H1 (cell line): ENCODE measurements at regions not wholly inside any gene's neighbourhood (a gene's known extent, or its start where the extent isn't known, plus 50 kb on each side); places are given as distances from the start of the nearest gene placed in this dataset.

Experiments
- CTCF ChIA-PET: fragments of 300-600 bp; sonication (Branson Sonifier 250); formaldehyde crosslinking; loops from one replicate; lab custom pipeline; 2021; ENCODE audit not compliant: partially characterized antibody; lab: Charles Lee
- POLR2A ChIA-PET: fragments of 300-600 bp; sonication (Branson Sonifier 250); formaldehyde crosslinking; loops from one replicate; lab custom pipeline; 2021; ENCODE audit warnings: inconsistent platforms; ENCODE audit not compliant: partially characterized antibody; lab: Charles Lee
- DNase-seq, 2 experiments: peaks; one replicate each; pipeline versions ENCODE4 v3.0.0 to v3.0.0-alpha.2; 2010 to 2022; ENCODE audit warnings: low spot score in 2 of 2, low read depth in 1 of 2, mixed read lengths in 1 of 2
- FAIRE-seq: peaks from 2 replicates; lab custom pipeline; 2011; peaks lifted over from hg19 to GRCh38; lab: Jason Lieb, UNC
- H2AFZ ChIP-seq: 2 replicates; pipeline ENCODE4 v1.8.1; 2012; ENCODE audit warnings: low read length, inconsistent platforms
- H2AK5ac ChIP-seq: 2 replicates; pipeline ENCODE4 v1.6.1; 2013; ENCODE audit warnings: low read depth, low read length
- H2BK120ac ChIP-seq: replicated peaks from 2 replicates; pipeline ENCODE3; 2013; ENCODE audit warnings: low read depth, low read length, inconsistent platforms
- H2BK12ac ChIP-seq: 2 replicates; pipeline ENCODE4 v1.6.1; 2013; ENCODE audit warnings: low read depth, low read length
- H2BK15ac ChIP-seq: 2 replicates; pipeline ENCODE4 v1.6.1; 2013; ENCODE audit warnings: low read length
- H2BK20ac ChIP-seq: 2 replicates; pipeline ENCODE4 v1.6.1; 2013; ENCODE audit warnings: low read length
- H2BK5ac ChIP-seq: 2 replicates; pipeline ENCODE4 v1.6.1; 2013; ENCODE audit warnings: low read depth, low read length
- H3K14ac ChIP-seq: 2 replicates; pipeline ENCODE4 v1.6.1; 2013; ENCODE audit warnings: inconsistent platforms; ENCODE audit not compliant: insufficient read length
- H3K18ac ChIP-seq: 2 replicates; pipeline ENCODE4 v1.6.1; 2013; ENCODE audit warnings: low read length; ENCODE audit errors: extremely low read depth
- H3K23ac ChIP-seq: 2 replicates; pipeline ENCODE4 v1.6.1; 2013; ENCODE audit warnings: inconsistent platforms; ENCODE audit not compliant: insufficient read length
- H3K23me2 ChIP-seq: 2 replicates; pipeline ENCODE4 v1.6.1; 2013; ENCODE audit warnings: low read depth, low read length
- H3K27ac ChIP-seq: 2 replicates; pipeline ENCODE4 v1.6.1; 2011; ENCODE audit warnings: low read depth, low read length, inconsistent platforms
- H3K27me3 ChIP-seq, 4 experiments: replicated peaks in 1 of 4; 1 replicate in 1 of 4; 2 replicates in 3 of 4; pipeline versions ENCODE4 v1.6.1 to v1.8.1; 2011 to 2013; ENCODE audit warnings: low read length in 3 of 4, mild to moderate bottlenecking in 3 of 4, inconsistent platforms in 2 of 4, mixed read lengths in 2 of 4, moderate library complexity in 1 of 4; ENCODE audit not compliant: control insufficient read depth in 3 of 4, insufficient read depth in 3 of 4; ENCODE audit errors: extremely low read depth in 1 of 4
- H3K36me3 ChIP-seq, 4 experiments: 2 replicates each; pipeline versions ENCODE4 v1.6.1 to v1.8.1; 2011 to 2013; ENCODE audit warnings: mild to moderate bottlenecking in 4 of 4, low read length in 3 of 4, moderate library complexity in 2 of 4, control low read depth in 1 of 4, inconsistent platforms in 1 of 4; ENCODE audit not compliant: insufficient read depth in 4 of 4, control insufficient read depth in 2 of 4
- H3K4ac ChIP-seq: replicated peaks from 2 replicates; pipeline ENCODE3; 2013; ENCODE audit warnings: low read length, low read depth, mixed read lengths, inconsistent platforms; ENCODE audit not compliant: insufficient read length
- H3K4me1 ChIP-seq, 4 experiments: replicated peaks in 1 of 4; 1 replicate in 1 of 4; 2 replicates in 3 of 4; pipeline versions ENCODE4 v1.6.1 to v1.8.1; 2011 to 2013; ENCODE audit warnings: low read length in 3 of 4, inconsistent platforms in 2 of 4, mixed read lengths in 1 of 4; ENCODE audit not compliant: insufficient read depth in 4 of 4, control insufficient read depth in 3 of 4
- H3K4me2 ChIP-seq, 2 experiments: 2 replicates each; pipeline versions ENCODE4 v1.6.1 to v1.8.1; 2011 to 2013; ENCODE audit warnings: low read depth in 2 of 2, low read length in 2 of 2, control low read depth in 1 of 2, inconsistent platforms in 1 of 2, mild to moderate bottlenecking in 1 of 2; ENCODE audit not compliant: insufficient read depth in 1 of 2
- H3K4me3 ChIP-seq, 4 experiments: fragments of 200-600, 300-600 bp in 1 of 4; sonication (generic), shearing (Covaris generic), sonication (Bioruptor Twin) in 1 of 4; 2 replicates each; pipeline versions ENCODE4 v1.5.1 to v1.8.1; 2011 to 2016; ENCODE audit warnings: low read length in 4 of 4, low read depth in 3 of 4, control low read depth in 2 of 4, inconsistent platforms in 2 of 4, mild to moderate bottlenecking in 2 of 4, mixed read lengths in 1 of 4, moderate library complexity in 1 of 4; ENCODE audit not compliant: insufficient read depth in 2 of 4; ENCODE audit errors: extremely low read depth in 1 of 4
- H3K56ac ChIP-seq: replicated peaks from 2 replicates; pipeline ENCODE3; 2013; ENCODE audit warnings: low read depth, mild to moderate bottlenecking, mixed read lengths, low read length, inconsistent platforms; ENCODE audit not compliant: insufficient read length
- H3K79me1 ChIP-seq: 2 replicates; pipeline ENCODE4 v1.6.1; 2013; ENCODE audit warnings: low read depth, low read length, control low read depth
- H3K79me2 ChIP-seq, 2 experiments: 2 replicates each; pipeline versions ENCODE4 v1.6.1 to v1.8.1; 2012 to 2013; ENCODE audit warnings: low read length in 2 of 2, mild to moderate bottlenecking in 2 of 2, inconsistent platforms in 1 of 2; ENCODE audit not compliant: insufficient read depth in 2 of 2, control insufficient read depth in 1 of 2
- H3K9ac ChIP-seq, 4 experiments: replicated peaks in 1 of 4; 1 replicate in 1 of 4; 2 replicates in 3 of 4; pipeline versions ENCODE4 v1.6.1 to v1.8.1; 2011 to 2013; ENCODE audit warnings: low read depth in 3 of 4, low read length in 3 of 4, control low read depth in 2 of 4, mild to moderate bottlenecking in 2 of 4, moderate library complexity in 2 of 4, inconsistent platforms in 1 of 4; ENCODE audit errors: extremely low read depth in 1 of 4
- H3K9me3 ChIP-seq, 2 experiments: 2 replicates each; pipeline versions ENCODE4 v1.6.1 to v1.8.1; 2012 to 2013; ENCODE audit warnings: mild to moderate bottlenecking in 2 of 2, moderate library complexity in 2 of 2, control low read depth in 1 of 2, inconsistent platforms in 1 of 2, low read depth in 1 of 2, low read length in 1 of 2, mixed read lengths in 1 of 2; ENCODE audit not compliant: insufficient read depth in 2 of 2
- H4K20me1 ChIP-seq, 2 experiments: replicated peaks in 1 of 2; 2 replicates each; pipeline versions ENCODE3 to v1.8.1; 2011 to 2013; ENCODE audit warnings: inconsistent platforms in 2 of 2, low read length in 2 of 2, mild to moderate bottlenecking in 1 of 2; ENCODE audit not compliant: insufficient read depth in 2 of 2, control insufficient read depth in 1 of 2
- H4K5ac ChIP-seq: 2 replicates; pipeline ENCODE4 v1.6.1; 2013; ENCODE audit warnings: low read length, low read depth, mixed read lengths, inconsistent platforms; ENCODE audit not compliant: insufficient read length
- H4K8ac ChIP-seq: 2 replicates; pipeline ENCODE4 v1.8.0; 2013; ENCODE audit warnings: mild to moderate bottlenecking, moderate library complexity, low read length, inconsistent platforms; ENCODE audit not compliant: insufficient read depth; ENCODE audit errors: extremely low read depth
- H4K91ac ChIP-seq: replicated peaks from 2 replicates; pipeline ENCODE3; 2013; ENCODE audit warnings: low read length, mixed read lengths, inconsistent platforms; ENCODE audit not compliant: insufficient read length
- ATF3 ChIP-seq: IDR thresholded peaks from 2 replicates; pipeline ENCODE4 v1.6.1; 2011; ENCODE audit warnings: low read depth, mild to moderate bottlenecking, low read length; ENCODE audit not compliant: insufficient read depth
- BRCA1 ChIP-seq: IDR thresholded peaks from 2 replicates; pipeline ENCODE4 v1.6.1; 2012; ENCODE audit warnings: low read depth, low read length, improper control_type of control experiment
- CREB1 ChIP-seq: IDR thresholded peaks from 2 replicates; pipeline ENCODE4 v1.6.1; 2012; ENCODE audit warnings: inconsistent platforms
- CTBP2 ChIP-seq: IDR thresholded peaks from 2 replicates; pipeline ENCODE4 v1.7.0; 2011; ENCODE audit warnings: borderline replicate concordance, mild to moderate bottlenecking, moderate library complexity, mixed read lengths, low read length; ENCODE audit not compliant: insufficient read depth, insufficient read length
- EP300 ChIP-seq, 2 experiments: IDR thresholded peaks; 1 replicate in 1 of 2; 2 replicates in 1 of 2; pipeline ENCODE4 v1.6.1; 2011 to 2012; ENCODE audit warnings: low read depth in 2 of 2, low read length in 2 of 2, mild to moderate bottlenecking in 2 of 2, borderline replicate concordance in 1 of 2, inconsistent platforms in 1 of 2, moderate library complexity in 1 of 2
- GTF2F1 ChIP-seq: IDR thresholded peaks from 2 replicates; pipeline ENCODE4 v1.6.1; 2012; ENCODE audit warnings: low read depth, low read length, improper control_type of control experiment, borderline replicate concordance
- NRF1 ChIP-seq: IDR thresholded peaks from 2 replicates; pipeline ENCODE4 v1.6.1; 2011; ENCODE audit warnings: mild to moderate bottlenecking, low read depth, low read length, improper control_type of control experiment
- POU5F1 ChIP-seq: IDR thresholded peaks from 2 replicates; pipeline ENCODE4 v1.6.1; 2011; ENCODE audit warnings: low read depth, mild to moderate bottlenecking, low read length, moderate library complexity
- RXRA ChIP-seq: IDR thresholded peaks from 2 replicates; pipeline ENCODE4 v1.6.1; 2011; ENCODE audit warnings: low read depth, mild to moderate bottlenecking, low read length, moderate library complexity; ENCODE audit not compliant: insufficient read depth
- SUZ12 ChIP-seq: fragments of 200-600 bp; sonication (generic); IDR thresholded peaks from 2 replicates; pipeline ENCODE4 v1.6.1; 2012; ENCODE audit warnings: mild to moderate bottlenecking, inconsistent platforms, low read length, moderate library complexity, mixed read lengths
- ZNF274 ChIP-seq: IDR thresholded peaks from 2 replicates; pipeline ENCODE4 v1.7.0; 2012; ENCODE audit warnings: low read length, borderline replicate concordance; ENCODE audit errors: extremely low read depth
- WGBS, 2 experiments: shearing (Covaris generic) in 1 of 2; methylation state at CpG; one replicate each; pipeline versions ENCODE4 v1.1.6 to v1.1.7; 2013 to 2015; ENCODE audit warnings: low lambda C conversion rate in 2 of 2, mixed read lengths in 2 of 2, inconsistent platforms in 1 of 2, low coverage in 1 of 2, missing lambda C conversion rate in 1 of 2; ENCODE audit not compliant: insufficient replicate concordance in 2 of 2, insufficient coverage in 1 of 2, insufficient read length in 1 of 2; ENCODE audit errors: extremely low coverage in 1 of 2, missing lambda C conversion rate in 1 of 2; 5-methylcytosine and 5-hydroxymethylcytosine counted together

GRCh38 chr3:80227216-80227615 lies 459.4 kb upstream of the ROBO1 start:
- H2AK5ac ChIP-seq: no peak overlapping the region
- no peaks in the 10 kb centered on the region for H3K36me3 ChIP-seq
- no peaks in the 10 kb centered on the region for H3K79me1 ChIP-seq
- no peak overlapping the region for H2AFZ ChIP-seq
- H3K14ac ChIP-seq: no peak overlapping the region
- H3K4me2 ChIP-seq: no peak overlapping the region
- H3K9me3 ChIP-seq: no peaks in the 10 kb centered on the region; a peak in 1 of 4 replicates
- no peaks in the 10 kb centered on the region for H3K79me2 ChIP-seq
- no peaks in the 10 kb centered on the region for H3K27me3 ChIP-seq
- DNase-seq (no peak), FAIRE-seq (no peak)
- no peak overlapping the region for H4K91ac ChIP-seq
- ChIA-PET CTCF (no interaction called here), POLR2A (no interaction called here)
- no peak overlapping the region for H3K4ac ChIP-seq
- H3K4me3 ChIP-seq: no peak overlapping the region
- no peak overlapping the region for H2BK5ac ChIP-seq
- no peak overlapping the region for H4K5ac ChIP-seq
- H3K23me2 ChIP-seq: no peaks in the 10 kb centered on the region
- no peaks in the 10 kb centered on the region for H3K4me1 ChIP-seq
- H4K20me1 ChIP-seq: no peaks in the 10 kb centered on the region
- WGBS, 2 experiments: 91% methylated on average over 1 of the region's 1 CpG; no CpG with 5 or more reads in 1 of the 2 experiments
- H2BK120ac ChIP-seq: no peak overlapping the region
- H3K9ac ChIP-seq: no peak overlapping the region
- no peak overlapping the region for H3K27ac ChIP-seq
- no peak overlapping the region for H3K23ac ChIP-seq
- no peak overlapping the region for H3K18ac ChIP-seq
- no peak overlapping the region for H2BK20ac ChIP-seq
- no peak overlapping the region for H2BK15ac ChIP-seq
- no peak overlapping the region for H4K8ac ChIP-seq
- no peak overlapping the region for H2BK12ac ChIP-seq
- H3K56ac ChIP-seq: no peak overlapping the region
- TF ChIP-seq BRCA1 (no peak), POU5F1 (no peak), ATF3 (no peak), ZNF274 (no peak), SUZ12 (no peak), RXRA (no peak), GTF2F1 (no peak), EP300 (IDR thresholded peaks at IDR 0.05; ENCODE audit: borderline replicate concordance in 1 of 2, low read depth in 2 of 2, low read length in 2 of 2) (no peak), CREB1 (no peak), NRF1 (no peak), CTBP2 (no peak)
